Gastroesophageal sphincter (tissue), 4 donors: ENCODE measurements at regions not wholly inside any gene's neighbourhood (a gene's known extent, or its start where the extent isn't known, plus 50 kb on each side); places are given as distances from the start of the nearest gene placed in this dataset.

Source experiments
- ATAC-seq: fragments of 150-250 bp; one replicate; pipeline ENCODE4 v1.9.1; 2016; ENCODE audit warnings: mild to moderate bottlenecking, moderate library complexity
- H3K27ac ChIP-seq, 4 donors: fragments of 200-600 bp; sonication (generic) in 3 of 4; 1 replicate in 3 of 4; 2 replicates in 1 of 4; pipeline ENCODE4 v1.5.1; 2016 to 2019
- H3K27me3 ChIP-seq: fragments of 200-600 bp; sonication (generic); one replicate; pipeline ENCODE4 v1.5.1; 2019
- H3K36me3 ChIP-seq, 2 donors: fragments of 200-600 bp; sonication (generic); one replicate each; pipeline ENCODE4 v1.5.1; 2019; ENCODE audit warnings: control low read depth in 1 of 2
- H3K4me1 ChIP-seq, 3 donors: fragments of 200-600 bp; sonication (generic); 1 replicate in 2 of 3; 2 replicates in 1 of 3; pipeline ENCODE4 v1.5.1; 2016 to 2019; ENCODE audit warnings: control low read depth in 2 of 3
- H3K4me3 ChIP-seq, 2 donors: fragments of 200-600 bp; sonication (generic); one replicate each; pipeline ENCODE4 v1.5.1; 2019; ENCODE audit warnings: mild to moderate bottlenecking in 1 of 2, moderate library complexity in 1 of 2
- H3K9me3 ChIP-seq, 3 donors: fragments of 200-600 bp; sonication (generic); one replicate each; pipeline ENCODE4 v1.5.1; 2017 to 2019; ENCODE audit warnings: control low read depth in 2 of 3
- EP300 ChIP-seq: sonication (generic); formaldehyde crosslinking; IDR thresholded peaks from one replicate; pipeline ENCODE4 v1.6.1; 2017; ENCODE audit warnings: antibody characterized with exemption, mild to moderate bottlenecking
- POLR2A ChIP-seq, 2 donors: fragments of 450-650 bp; IDR thresholded peaks; one replicate each; pipeline ENCODE4 v1.6.1; 2017; ENCODE audit warnings: antibody characterized with exemption in 2 of 2, mild to moderate bottlenecking in 2 of 2, moderate library complexity in 1 of 2
- POLR2AphosphoS5 ChIP-seq: sonication (generic); formaldehyde crosslinking; IDR thresholded peaks from one replicate; pipeline ENCODE4 v1.6.1; 2017; ENCODE audit warnings: antibody characterized with exemption
- WGBS, 2 donors: methylation state at CpG; one replicate each; pipeline ENCODE4 v1.1.5; 2018; ENCODE audit warnings: low coverage in 1 of 2; 5-methylcytosine and 5-hydroxymethylcytosine counted together
- TF ChIP-seq, protein P1 (sequence below), 4 experiments: fragments of 200-600 bp in 2 of 4; fragments of 450-650 bp in 2 of 4; sonication (generic) in 1 of 4; IDR thresholded peaks; one replicate each; pipeline ENCODE4 v1.5.1; 2017 to 2019; ENCODE audit warnings: antibody characterized with exemption in 4 of 4, mild to moderate bottlenecking in 2 of 4, moderate library complexity in 2 of 4

DNA sequence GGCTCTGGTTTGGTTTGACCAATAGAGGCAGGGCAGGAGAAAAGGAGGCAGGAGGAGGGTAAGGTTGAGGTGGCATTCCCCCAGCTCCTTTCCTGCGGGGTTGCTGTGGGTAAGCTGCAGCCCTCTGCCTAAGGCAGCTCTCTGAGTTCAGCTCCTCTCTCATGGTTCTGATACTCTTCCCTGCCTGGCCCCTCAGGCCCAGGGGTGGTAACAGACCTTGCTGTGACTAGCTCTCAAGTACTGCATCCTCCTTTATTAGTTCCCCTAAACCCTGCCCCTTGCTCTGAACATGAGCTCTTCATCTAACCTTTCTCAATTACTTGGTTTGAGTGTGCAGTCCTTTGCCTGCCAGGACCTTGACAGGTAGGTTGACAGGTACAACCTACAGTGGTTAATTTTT, 205.5 kb downstream of the SLC4A3 start:
- H3K9me3 ChIP-seq: no peaks in the 10 kb centered on the region
- H3K27ac ChIP-seq: no peak overlapping the region
- TF ChIP-seq EP300 (no peak), POLR2AphosphoS5 (no peak), POLR2A (IDR thresholded peaks at IDR 0.05) (no peak)
- TF ChIP-seq, protein P1, sequence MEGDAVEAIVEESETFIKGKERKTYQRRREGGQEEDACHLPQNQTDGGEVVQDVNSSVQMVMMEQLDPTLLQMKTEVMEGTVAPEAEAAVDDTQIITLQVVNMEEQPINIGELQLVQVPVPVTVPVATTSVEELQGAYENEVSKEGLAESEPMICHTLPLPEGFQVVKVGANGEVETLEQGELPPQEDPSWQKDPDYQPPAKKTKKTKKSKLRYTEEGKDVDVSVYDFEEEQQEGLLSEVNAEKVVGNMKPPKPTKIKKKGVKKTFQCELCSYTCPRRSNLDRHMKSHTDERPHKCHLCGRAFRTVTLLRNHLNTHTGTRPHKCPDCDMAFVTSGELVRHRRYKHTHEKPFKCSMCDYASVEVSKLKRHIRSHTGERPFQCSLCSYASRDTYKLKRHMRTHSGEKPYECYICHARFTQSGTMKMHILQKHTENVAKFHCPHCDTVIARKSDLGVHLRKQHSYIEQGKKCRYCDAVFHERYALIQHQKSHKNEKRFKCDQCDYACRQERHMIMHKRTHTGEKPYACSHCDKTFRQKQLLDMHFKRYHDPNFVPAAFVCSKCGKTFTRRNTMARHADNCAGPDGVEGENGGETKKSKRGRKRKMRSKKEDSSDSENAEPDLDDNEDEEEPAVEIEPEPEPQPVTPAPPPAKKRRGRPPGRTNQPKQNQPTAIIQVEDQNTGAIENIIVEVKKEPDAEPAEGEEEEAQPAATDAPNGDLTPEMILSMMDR (IDR thresholded peaks at IDR 0.05): no peak
- ATAC-seq: no peak
- H3K36me3 ChIP-seq: no peaks in the 10 kb centered on the region
- no peaks in the 10 kb centered on the region for H3K27me3 ChIP-seq
- H3K4me1 ChIP-seq: no peaks in the 10 kb centered on the region
- H3K4me3 ChIP-seq: no peak overlapping the region
- WGBS, 2 donors: no CpG with 5 or more reads among the region's 1 CpG

GRCh38 chr2:219835493-219835892, 208.1 kb downstream of the SLC4A3 start:
- Histone ChIP-seq H3K4me3 (no peak overlapping the region), H3K36me3 (no peaks in the 10 kb centered on the region), H3K9me3 (no peaks in the 10 kb centered on the region), H3K4me1 (no peaks in the 10 kb centered on the region), H3K27ac (no peak overlapping the region), H3K27me3 (peaks cover 1% of the 10 kb centered on the region)
- WGBS, 2 donors: 75 to 100% methylated on average over 2 to 3 of the region's 3 CpGs
- no peak for TF ChIP-seq POLR2A (IDR thresholded peaks at IDR 0.05)
- TF ChIP-seq EP300: no peak
- TF ChIP-seq POLR2AphosphoS5: no peak
- TF ChIP-seq, protein P1 (IDR thresholded peaks at IDR 0.05): no peak
- ATAC-seq: no peak

GRCh38 chr2:219836647-219837177, 209.3 kb downstream of the SLC4A3 start:
- H3K4me1 ChIP-seq: no peaks in the 10 kb centered on the region
- TF ChIP-seq, protein P1 (IDR thresholded peaks at IDR 0.05): peak in 2 of 4 experiments; percentile 13 to 21
- no peak for TF ChIP-seq EP300
- H3K9me3 ChIP-seq: no peaks in the 10 kb centered on the region
- no peak overlapping the region for H3K4me3 ChIP-seq
- peaks cover 4% of the 10 kb centered on the region for H3K27me3 ChIP-seq
- ATAC-seq: no peak
- H3K36me3 ChIP-seq: no peaks in the 10 kb centered on the region
- 68 to 81% methylated on average over 4 of the region's 4 CpGs for WGBS, 2 donors
- no peak overlapping the region for H3K27ac ChIP-seq

DNA sequence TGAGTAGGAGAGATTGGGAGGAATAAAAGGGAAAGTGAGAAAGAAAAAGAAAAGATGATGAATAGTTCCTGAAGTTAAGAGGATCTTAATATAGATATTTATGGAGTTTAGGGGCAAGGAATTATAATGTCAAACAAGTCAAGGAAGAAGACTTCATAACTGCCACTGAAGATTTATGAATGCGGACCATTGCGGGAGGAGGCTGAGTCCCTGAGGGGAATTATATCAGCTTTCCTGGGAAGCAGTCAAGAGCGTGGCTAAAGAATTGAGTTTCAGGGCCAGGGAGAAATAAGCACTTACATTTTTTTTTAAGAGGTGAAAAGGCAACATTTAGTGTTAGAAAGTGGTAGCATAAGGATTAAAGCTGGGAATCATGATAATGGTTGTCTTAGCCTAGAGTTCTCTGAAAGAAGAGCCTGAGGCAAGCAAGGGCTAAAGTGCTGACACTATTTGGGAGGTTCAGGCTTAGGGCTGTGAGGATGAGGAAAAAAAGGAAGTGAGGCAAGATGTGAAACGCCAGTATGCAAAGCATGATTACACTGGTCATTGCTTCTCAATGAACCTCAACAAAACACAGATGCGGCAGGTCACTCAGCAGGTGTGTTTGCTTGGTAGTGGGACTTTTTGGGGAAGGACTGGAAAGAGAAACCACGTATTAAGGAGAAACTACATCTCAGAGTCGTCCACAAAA, 217.1 kb downstream of the SLC4A3 start:
- TF ChIP-seq, protein P1 (IDR thresholded peaks at IDR 0.05): no peak
- no peak for TF ChIP-seq EP300
- TF ChIP-seq POLR2A (IDR thresholded peaks at IDR 0.05): no peak
- no peak for TF ChIP-seq POLR2AphosphoS5
- no peak for ATAC-seq

GRCh38 chr2:219848882-219849281, 221.5 kb downstream of the SLC4A3 start:
- no peak overlapping the region for H3K27ac ChIP-seq
- peaks cover 37% of the 10 kb centered on the region for H3K27me3 ChIP-seq
- TF ChIP-seq, protein P1 (IDR thresholded peaks at IDR 0.05): no peak
- TF ChIP-seq POLR2A (IDR thresholded peaks at IDR 0.05) (no peak), POLR2AphosphoS5 (no peak), EP300 (no peak)
- WGBS, 2 donors: 55 to 93% methylated on average over 2 to 3 of the region's 3 CpGs
- H3K4me1 ChIP-seq: peaks cover 0 to 12% (median 0%) of the 10 kb centered on the region in 3 donors
- no peak overlapping the region for H3K4me3 ChIP-seq
- no peak for ATAC-seq
- H3K9me3 ChIP-seq: no peaks in the 10 kb centered on the region
- no peaks in the 10 kb centered on the region for H3K36me3 ChIP-seq

More for the DNA sequence above, 217.1 kb downstream of the SLC4A3 start:
- Histone ChIP-seq H3K27me3 (peaks cover 15% of the 10 kb centered on the region), H3K27ac (no peak overlapping the region), H3K9me3 (no peaks in the 10 kb centered on the region), H3K4me3 (no peak overlapping the region), H3K4me1 (no peaks in the 10 kb centered on the region), H3K36me3 (no peaks in the 10 kb centered on the region)
- 34 to 61% methylated on average over 7 of the region's 7 CpGs for WGBS, 2 donors
